Fibroblast of peridontal ligament (primary cell): ENCODE measurements at regions not wholly inside any gene's neighbourhood (a gene's known extent, or its start where the extent isn't known, plus 50 kb on each side); places are given as distances from the start of the nearest gene placed in this dataset.

Experiments
- DNase-seq: peaks from one replicate; pipeline ENCODE4 v3.0.0-alpha.2; 2010; ENCODE audit errors: extremely low read depth

DNA sequence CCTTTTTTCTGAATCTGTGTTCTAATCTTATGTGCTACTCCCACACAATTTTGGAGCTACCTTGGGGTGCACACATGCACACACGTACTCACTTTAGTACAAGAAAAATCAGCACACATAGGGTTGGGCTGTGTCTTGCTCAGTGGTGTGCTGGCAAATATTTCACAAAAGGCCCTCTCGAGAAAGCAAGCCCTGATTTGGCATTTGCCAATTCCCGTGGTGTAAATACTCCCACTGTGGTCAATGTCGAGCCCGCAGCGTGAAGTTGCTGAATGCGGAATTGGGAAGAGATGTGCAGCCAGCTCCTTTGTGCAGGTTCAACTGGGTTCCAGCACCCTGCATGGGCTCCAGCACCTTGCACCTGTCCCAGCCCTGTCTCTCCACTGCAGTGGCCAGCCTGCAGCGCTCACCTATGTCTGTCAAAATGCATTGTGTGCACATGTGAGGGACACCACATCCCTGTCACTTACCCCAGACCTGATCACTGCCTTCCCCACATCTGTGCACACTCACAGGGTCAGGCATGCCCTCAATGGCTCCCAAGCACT lies 78.4 kb upstream of the WNT4 start:
- DNase-seq, result no peak

GRCh38 chr1:22222723-22223122 lies 79.8 kb upstream of the WNT4 start:
- DNase-seq, result no peak

DNA sequence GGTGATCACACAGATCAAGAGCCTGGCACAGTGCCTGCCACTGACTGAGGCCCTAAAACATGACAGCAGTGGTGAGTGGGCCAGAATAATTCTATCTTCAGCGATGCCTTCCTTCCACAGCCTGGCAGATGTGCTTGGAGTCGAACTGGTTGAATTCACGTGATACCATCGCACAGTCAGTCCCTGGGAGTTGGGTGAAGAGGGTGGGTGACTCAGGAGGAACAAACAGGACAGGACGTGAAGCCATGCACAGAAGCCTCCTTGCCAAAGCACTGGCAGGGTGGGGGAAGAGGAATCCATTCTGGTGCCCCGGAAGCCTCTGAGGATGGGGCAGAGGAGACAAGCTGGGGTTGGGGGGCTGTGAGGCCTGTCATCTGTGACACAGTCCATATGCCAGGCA lies 80.3 kb upstream of the WNT4 start:
- no peak for DNase-seq

- no peak for DNase-seq
Measured at GRCh38 chr1:22224091-22224490, 81.2 kb upstream of the WNT4 start.

DNA sequence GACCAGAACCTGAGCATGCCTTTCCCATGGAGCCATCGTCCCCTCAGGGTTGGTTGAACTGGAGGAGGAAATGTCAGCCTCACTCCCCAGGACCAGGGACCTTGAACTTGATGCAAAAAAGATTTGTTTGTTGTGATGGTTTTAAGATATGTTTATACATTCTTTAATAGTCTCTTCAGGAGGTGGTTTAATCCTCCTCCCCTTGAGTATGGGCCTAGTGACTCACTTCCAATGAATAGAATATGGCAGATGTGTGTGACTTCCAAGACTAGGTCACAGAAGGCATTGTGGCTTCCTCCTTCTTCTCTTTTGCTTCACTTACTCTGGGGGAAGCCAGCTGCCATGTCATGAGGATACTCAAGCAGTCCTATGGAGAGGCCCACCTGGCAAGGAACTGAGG lies 81.7 kb upstream of the WNT4 start:
- DNase-seq, result no peak

GRCh38 chr1:22225858-22226589 lies 83.1 kb upstream of the WNT4 start:
- no peak for DNase-seq

DNA sequence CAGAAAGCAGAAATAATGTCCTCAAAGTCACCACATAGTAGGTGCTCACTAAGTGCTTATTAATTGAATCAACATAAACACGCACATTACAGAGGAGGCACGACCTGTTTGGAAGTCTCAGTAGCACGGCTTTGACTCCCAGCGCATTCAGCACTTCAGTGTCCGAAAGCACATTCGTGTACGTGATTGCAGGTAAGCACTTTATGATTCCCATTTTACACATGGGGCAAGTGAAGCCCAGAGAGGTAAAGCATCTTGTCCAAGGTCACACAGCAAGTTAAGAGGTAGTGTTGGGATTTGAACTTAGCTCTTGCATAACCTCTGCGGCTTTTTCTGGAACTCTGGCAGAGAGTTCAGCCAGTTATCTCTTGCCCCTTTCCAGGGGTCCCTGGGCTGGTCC lies 85.2 kb upstream of the WNT4 start:
- DNase-seq, result no peak

GRCh38 chr1:22228505-22228911 lies 85.6 kb upstream of the WNT4 start:
- DNase-seq, result no peak

DNA sequence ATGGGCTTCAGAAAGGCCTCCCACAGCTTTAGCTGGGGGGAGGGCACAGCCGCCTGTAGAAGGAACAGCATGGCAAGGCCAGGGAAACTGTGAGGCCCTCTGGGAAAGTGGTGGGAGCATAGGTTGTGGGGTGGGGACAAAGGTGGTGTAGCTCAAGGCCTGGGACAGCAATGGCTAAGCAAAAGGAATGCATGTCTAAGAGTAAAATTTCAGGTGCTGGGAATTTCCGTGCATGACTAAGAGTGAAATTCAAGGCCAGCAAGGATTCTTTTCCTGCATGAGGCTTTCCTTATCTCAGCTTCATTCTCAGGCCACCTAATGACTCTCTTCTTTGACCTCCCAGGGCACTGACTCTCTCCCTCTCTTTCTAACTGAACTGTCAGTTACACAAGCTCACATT lies 86.5 kb upstream of the WNT4 start:
- DNase-seq, result no peak

DNA sequence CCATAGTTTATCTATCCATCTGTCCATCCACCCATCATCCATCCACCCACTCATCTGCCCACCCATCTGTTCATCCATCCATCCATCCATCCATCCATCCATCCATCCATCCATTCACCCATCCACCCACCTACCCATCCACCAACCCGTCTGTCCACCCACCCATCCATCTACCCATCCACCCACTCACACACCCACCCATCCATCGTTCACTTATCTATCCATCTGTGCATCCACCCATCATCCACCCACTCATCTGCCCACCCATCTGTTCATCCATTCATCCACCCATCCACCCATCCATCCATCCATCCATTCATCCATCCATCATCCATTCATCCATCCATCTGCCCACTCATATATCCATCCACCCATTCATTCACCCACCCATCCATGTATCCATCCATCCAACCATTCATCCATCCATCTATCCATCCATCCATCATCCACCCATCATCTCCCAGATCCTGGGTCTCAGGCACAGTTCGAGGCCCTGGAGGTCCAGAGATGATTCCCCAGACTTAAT lies 88.2 kb upstream of the WNT4 start:
- DNase-seq, result no peak

DNA sequence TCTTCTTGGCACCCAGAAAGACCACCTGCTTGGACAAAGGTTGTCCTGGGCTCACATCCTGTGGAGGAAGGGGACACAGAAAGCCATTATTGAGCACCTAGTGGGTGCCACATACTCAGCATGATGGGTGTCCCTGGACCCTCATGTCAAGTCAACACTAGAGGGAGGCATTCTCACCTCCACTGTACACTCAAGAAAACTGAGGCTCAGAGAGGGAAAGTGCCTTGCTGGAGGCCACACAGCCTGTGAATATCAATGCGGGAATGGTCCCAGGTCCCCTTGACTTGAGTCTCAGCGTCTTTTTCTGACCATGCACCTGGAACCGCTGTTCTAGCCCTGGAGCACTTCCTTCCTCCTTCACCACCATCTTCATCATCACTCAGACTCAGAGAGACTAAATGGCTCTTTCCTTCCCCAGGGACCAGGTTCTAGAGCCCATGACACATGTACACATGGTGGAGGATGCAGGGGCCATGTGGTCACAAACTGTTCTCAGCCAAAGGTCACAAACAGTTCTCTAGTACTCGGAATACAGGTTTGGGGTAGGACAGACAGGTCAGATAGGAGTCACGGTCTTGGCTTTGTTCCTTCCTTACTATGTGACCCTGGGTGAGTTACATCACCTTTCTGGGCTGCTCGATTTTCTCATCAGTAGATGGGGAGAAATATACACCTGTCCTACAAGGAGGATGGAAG lies 89.2 kb upstream of the WNT4 start:
- DNase-seq, result no peak

DNA sequence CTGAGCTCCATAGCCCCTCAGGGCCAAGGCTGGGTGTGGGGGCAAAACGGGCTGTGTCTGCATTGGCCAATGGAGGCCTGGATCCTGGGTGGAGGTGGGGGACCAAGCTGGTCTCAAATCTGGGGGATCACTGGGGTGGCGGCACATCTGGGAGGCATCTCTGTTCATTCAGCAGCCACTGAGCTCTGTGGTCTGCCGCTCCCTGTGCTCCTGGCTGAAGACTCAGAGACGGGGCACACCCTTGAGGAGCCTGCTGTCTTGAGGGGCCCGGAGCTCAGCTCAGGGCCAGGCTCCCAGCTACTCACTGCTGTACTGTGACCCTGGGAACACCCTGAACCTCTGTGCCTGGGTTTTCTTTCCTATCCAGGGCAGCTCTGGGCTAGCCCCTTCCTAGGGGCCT lies 90.3 kb upstream of the WNT4 start:
- no peak for DNase-seq

GRCh38 chr1:22234476-22235030 lies 91.7 kb upstream of the WNT4 start:
- DNase-seq, result no peak

- DNase-seq, result no peak
Measured at GRCh38 chr1:22236166-22236565, 93.3 kb upstream of the WNT4 start.

- DNase-seq, result no peak
Measured at GRCh38 chr1:22236900-22237299, 94.0 kb upstream of the WNT4 start.

DNA sequence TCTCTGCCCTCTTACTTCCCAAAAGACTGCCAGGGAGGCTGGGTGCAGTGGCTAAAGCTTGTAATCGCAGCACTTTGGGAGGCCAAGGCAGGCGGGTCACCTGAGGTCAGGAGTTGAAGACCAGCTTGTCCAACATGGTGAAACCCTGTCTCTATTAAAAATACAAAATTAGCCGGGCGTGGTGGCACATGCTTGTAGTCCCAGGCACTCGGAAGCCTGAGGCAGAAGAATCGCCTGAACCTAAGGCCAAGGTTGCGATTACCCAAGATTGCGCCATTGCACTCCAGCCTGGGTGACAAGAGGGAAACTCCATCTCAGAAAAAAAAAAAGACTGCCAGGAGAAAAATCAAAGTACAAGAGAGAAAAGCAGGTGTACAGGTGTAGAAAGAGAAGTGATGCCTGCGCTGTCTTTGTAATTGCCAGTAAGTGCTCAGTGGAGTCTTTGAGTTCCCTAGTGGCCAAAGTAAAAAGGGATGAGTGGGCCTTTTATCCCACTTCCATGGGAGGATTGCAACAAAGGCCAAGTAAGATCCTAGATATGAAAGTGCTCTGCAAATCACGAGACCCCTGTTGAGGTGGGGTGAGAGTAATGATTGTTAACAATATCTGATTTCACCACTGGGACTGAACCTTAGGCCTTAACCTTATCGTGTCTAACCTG lies 94.7 kb upstream of the WNT4 start:
- DNase-seq, result no peak

DNA sequence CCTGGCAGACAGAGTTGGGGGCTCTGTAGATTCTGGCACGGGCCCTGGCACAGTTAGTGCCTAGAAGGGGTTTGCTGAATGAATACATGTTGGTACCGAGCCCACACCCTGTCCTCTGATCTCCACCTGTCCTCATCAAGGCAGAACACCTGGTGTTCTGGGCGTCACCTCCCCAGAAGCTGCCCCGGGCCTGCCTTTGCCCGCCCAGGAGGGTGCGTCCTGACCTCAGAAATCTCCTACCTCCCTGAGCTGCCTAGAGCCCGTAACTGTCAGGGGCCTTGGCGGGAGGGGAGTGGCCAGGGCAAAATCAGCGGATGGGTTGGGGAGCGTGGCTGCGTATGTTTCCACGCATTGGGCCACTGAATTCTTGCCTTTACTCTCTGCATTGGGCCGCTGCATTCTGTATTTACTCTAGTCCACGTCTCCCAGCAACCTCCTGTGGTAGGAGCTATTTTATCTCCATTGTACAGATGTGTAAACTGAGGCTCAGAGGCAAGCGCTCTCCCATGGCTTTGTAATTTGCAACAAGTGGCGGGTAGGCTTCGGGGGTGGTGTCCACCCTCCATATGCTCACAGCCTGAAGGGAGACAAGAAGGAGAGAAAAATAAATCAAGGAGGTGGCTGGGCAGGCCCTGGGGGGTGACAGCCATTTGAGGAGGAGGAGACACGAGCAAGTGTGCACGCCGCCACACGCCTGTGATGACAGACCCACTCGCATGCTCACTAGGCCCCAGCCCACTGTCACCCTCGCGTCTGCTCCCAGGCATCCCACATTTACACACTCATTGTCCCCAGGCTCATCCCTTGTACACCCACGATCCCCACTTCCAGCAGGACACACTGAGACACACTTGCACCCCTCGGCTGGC lies 95.7 kb upstream of the WNT4 start:
- DNase-seq, result no peak

GRCh38 chr1:22239378-22239777 lies 96.5 kb upstream of the WNT4 start:
- DNase-seq, result no peak

GRCh38 chr1:22241250-22241649 lies 98.4 kb upstream of the WNT4 start:
- DNase-seq, result no peak

DNA sequence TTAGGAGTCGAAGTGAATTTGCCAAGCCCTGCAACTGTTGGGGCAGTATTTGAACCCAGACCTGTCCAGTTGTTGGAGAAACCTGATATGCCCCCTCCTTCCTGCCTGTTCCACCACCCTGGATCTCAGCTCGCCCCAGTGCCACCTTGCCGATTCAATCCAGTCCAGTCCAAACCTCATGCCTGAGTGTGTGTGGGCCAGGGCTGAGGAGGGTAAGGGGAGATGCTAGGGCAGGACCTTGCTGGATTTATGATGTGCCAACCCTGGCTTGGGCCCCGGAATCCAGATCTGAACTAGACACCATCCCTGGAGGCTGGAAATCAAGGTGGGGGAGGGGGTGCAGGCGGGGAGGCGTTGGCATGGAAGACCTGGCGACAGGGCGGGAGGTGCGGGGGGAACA lies 98.9 kb upstream of the WNT4 start:
- DNase-seq, result no peak

DNA sequence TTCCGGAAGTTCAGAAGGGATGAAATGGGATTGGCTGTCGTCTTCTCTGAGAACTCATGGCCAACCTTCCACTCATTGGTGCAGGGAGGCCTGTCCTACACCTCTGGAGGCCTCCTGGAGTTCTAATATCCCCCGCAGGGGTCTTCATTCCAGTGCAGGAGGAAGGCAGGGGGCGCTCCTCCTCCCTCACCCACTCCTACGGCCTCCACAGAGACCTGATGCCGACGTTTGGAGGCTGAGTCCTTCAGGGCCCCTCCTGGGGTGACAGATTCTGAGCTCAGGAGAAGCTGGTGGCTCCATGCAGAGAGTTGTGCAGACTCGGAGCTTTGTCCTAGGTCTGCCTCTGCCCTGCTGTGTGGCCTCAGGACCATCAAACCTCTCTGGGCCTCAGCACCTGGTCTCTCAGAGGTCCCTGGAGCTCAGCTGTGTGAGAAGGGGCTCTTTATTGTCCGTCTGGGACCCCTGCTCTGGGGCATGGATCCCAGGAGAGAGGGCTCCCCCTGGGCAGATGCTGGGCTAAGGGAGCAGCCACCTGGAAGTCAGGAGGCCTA lies 102.3 kb upstream of the WNT4 start:
- DNase-seq, result no peak
